ENCODE measurements at regions not wholly inside any gene's neighbourhood (a gene's known extent, or its start where the extent isn't known, plus 50 kb on each side); places are given as distances from the start of the nearest gene placed in this dataset.

DNA sequence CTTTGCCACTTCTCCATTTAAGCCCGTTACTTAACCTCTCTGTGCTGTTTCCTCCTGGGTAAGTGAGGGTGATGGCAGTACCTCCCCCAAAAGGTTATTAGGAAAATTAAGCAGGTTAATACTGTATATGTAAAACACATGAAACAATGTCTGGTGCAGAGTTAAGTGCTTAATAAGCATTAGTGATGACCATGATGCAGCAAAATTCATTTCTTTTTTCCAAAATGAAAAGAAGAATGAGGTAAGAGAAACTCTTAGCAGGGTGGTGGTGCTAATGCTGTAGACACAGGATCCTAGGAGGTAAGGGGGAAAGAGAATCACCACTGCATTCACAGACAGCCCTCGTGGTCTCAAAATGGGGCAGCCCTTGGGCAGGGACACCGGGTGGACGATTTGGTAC lies 115.1 kb upstream of the RAI14 start:
- TF ChIP-seq, protein P1, sequence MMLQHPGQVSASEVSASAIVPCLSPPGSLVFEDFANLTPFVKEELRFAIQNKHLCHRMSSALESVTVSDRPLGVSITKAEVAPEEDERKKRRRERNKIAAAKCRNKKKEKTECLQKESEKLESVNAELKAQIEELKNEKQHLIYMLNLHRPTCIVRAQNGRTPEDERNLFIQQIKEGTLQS (CRISPR knock-in tag; conservative IDR thresholded peaks at IDR 0.05): no peak
- TF ChIP-seq CREM (CRISPR knock-in tag; IDR thresholded peaks at IDR 0.05) (no peak), TCF7 (CRISPR knock-in tag; IDR thresholded peaks at IDR 0.05; ENCODE audit: low read depth) (no peak), ZNF232 (CRISPR knock-in tag; IDR thresholded peaks at IDR 0.05) (no peak), ZNF121 (CRISPR knock-in tag; IDR thresholded peaks at IDR 0.05) (no peak), SP1 (CRISPR knock-in tag; conservative IDR thresholded peaks at IDR 0.05) (no peak), MYBL2 (CRISPR knock-in tag; IDR thresholded peaks at IDR 0.05) (no peak)
- TF ChIP-seq, protein P2, sequence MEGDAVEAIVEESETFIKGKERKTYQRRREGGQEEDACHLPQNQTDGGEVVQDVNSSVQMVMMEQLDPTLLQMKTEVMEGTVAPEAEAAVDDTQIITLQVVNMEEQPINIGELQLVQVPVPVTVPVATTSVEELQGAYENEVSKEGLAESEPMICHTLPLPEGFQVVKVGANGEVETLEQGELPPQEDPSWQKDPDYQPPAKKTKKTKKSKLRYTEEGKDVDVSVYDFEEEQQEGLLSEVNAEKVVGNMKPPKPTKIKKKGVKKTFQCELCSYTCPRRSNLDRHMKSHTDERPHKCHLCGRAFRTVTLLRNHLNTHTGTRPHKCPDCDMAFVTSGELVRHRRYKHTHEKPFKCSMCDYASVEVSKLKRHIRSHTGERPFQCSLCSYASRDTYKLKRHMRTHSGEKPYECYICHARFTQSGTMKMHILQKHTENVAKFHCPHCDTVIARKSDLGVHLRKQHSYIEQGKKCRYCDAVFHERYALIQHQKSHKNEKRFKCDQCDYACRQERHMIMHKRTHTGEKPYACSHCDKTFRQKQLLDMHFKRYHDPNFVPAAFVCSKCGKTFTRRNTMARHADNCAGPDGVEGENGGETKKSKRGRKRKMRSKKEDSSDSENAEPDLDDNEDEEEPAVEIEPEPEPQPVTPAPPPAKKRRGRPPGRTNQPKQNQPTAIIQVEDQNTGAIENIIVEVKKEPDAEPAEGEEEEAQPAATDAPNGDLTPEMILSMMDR (IDR thresholded peaks at IDR 0.05): no peak
- TF ChIP-seq, protein P3, sequence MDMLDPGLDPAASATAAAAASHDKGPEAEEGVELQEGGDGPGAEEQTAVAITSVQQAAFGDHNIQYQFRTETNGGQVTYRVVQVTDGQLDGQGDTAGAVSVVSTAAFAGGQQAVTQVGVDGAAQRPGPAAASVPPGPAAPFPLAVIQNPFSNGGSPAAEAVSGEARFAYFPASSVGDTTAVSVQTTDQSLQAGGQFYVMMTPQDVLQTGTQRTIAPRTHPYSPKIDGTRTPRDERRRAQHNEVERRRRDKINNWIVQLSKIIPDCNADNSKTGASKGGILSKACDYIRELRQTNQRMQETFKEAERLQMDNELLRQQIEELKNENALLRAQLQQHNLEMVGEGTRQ (CRISPR knock-in tag; IDR thresholded peaks at IDR 0.05): no peak
- TF ChIP-seq, protein P4, sequence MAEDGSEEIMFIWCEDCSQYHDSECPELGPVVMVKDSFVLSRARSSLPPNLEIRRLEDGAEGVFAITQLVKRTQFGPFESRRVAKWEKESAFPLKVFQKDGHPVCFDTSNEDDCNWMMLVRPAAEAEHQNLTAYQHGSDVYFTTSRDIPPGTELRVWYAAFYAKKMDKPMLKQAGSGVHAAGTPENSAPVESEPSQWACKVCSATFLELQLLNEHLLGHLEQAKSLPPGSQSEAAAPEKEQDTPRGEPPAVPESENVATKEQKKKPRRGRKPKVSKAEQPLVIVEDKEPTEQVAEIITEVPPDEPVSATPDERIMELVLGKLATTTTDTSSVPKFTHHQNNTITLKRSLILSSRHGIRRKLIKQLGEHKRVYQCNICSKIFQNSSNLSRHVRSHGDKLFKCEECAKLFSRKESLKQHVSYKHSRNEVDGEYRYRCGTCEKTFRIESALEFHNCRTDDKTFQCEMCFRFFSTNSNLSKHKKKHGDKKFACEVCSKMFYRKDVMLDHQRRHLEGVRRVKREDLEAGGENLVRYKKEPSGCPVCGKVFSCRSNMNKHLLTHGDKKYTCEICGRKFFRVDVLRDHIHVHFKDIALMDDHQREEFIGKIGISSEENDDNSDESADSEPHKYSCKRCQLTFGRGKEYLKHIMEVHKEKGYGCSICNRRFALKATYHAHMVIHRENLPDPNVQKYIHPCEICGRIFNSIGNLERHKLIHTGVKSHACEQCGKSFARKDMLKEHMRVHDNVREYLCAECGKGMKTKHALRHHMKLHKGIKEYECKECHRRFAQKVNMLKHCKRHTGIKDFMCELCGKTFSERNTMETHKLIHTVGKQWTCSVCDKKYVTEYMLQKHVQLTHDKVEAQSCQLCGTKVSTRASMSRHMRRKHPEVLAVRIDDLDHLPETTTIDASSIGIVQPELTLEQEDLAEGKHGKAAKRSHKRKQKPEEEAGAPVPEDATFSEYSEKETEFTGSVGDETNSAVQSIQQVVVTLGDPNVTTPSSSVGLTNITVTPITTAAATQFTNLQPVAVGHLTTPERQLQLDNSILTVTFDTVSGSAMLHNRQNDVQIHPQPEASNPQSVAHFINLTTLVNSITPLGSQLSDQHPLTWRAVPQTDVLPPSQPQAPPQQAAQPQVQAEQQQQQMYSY (CRISPR knock-in tag; IDR thresholded peaks at IDR 0.05): no peak
